HepG2 (cell line): ENCODE measurements at regions not wholly inside any gene's neighbourhood (a gene's known extent, or its start where the extent isn't known, plus 50 kb on each side); places are given as distances from the start of the nearest gene placed in this dataset.

Experiments used
- EP300 ChIP-seq, 3 experiments: sonication (generic) in 1 of 3; formaldehyde crosslinking in 1 of 3; IDR thresholded peaks; 2 replicates each; pipeline versions ENCODE4 v1.5.1 to v1.6.1; 2011 to 2020; ENCODE audit warnings: low read depth in 2 of 3, low read length in 2 of 3, borderline replicate concordance in 1 of 3, improper control_type of control experiment in 1 of 3, mild to moderate bottlenecking in 1 of 3, missing genetic modification reagents in 1 of 3, moderate library complexity in 1 of 3
- FOXO1 ChIP-seq: sonication (generic); formaldehyde crosslinking; IDR thresholded peaks from 2 replicates; pipeline ENCODE4 v1.4.0; 2020; ENCODE audit warnings: missing genetic modification reagents
- MEF2D ChIP-seq: sonication (generic); formaldehyde crosslinking; IDR thresholded peaks from 2 replicates; pipeline ENCODE4 v1.5.1; 2020; ENCODE audit warnings: mild to moderate bottlenecking, missing genetic modification reagents
- PHF5A ChIP-seq: IDR thresholded peaks from one replicate; pipeline ENCODE4 v1.6.1; 2018; ENCODE audit warnings: low read depth, missing genetic modification reagents; ENCODE audit not compliant: unreplicated experiment
- SOX6 ChIP-seq, 2 experiments: fragments of 450-650 bp in 1 of 2; sonication (generic) in 1 of 2; formaldehyde crosslinking in 1 of 2; IDR thresholded peaks; 2 replicates each; pipeline versions ENCODE4 v1.4.0 to v1.6.1; 2017 to 2020; ENCODE audit warnings: antibody characterized with exemption in 1 of 2, mild to moderate bottlenecking in 1 of 2, missing genetic modification reagents in 1 of 2
- SP5 ChIP-seq: IDR thresholded peaks from 2 replicates; pipeline ENCODE4 v1.6.1; 2016; ENCODE audit warnings: low read depth, borderline replicate concordance
- ZFP36L2 ChIP-seq: sonication (generic); formaldehyde crosslinking; IDR thresholded peaks from 2 replicates; pipeline ENCODE4 v1.4.0; 2020; ENCODE audit warnings: missing genetic modification reagents
- ZKSCAN5 ChIP-seq: sonication (generic); formaldehyde crosslinking; IDR thresholded peaks from 2 replicates; pipeline ENCODE4 v1.5.1; 2020; ENCODE audit warnings: mild to moderate bottlenecking, missing genetic modification reagents
- TF ChIP-seq, protein P1 (sequence below), 2 experiments: sonication (generic) in 1 of 2; formaldehyde crosslinking in 1 of 2; IDR thresholded peaks; 2 replicates each; pipeline versions ENCODE4 v1.4.0 to v1.6.1; 2016 to 2020; ENCODE audit warnings: borderline replicate concordance in 1 of 2, low read depth in 1 of 2, mild to moderate bottlenecking in 1 of 2, missing genetic modification reagents in 1 of 2
- TF ChIP-seq, protein P2 (sequence below): sonication (generic); formaldehyde crosslinking; IDR thresholded peaks from 2 replicates; pipeline ENCODE4 v1.8.1; 2023; ENCODE audit warnings: missing genetic modification reagents, mild to moderate bottlenecking, borderline replicate concordance
- TF ChIP-seq, protein P3 (sequence below): sonication (generic); formaldehyde crosslinking; conservative IDR thresholded peaks from 2 replicates; pipeline ENCODE4 v1.4.0; 2020; ENCODE audit warnings: mild to moderate bottlenecking, missing genetic modification reagents, moderate library complexity
- TF ChIP-seq, protein P4 (sequence below): sonication (generic); formaldehyde crosslinking; IDR thresholded peaks from 2 replicates; pipeline ENCODE4 v1.8.0; 2022; ENCODE audit warnings: mild to moderate bottlenecking, missing genetic modification reagents
- TF ChIP-seq, protein P5 (sequence below): IDR thresholded peaks from 2 replicates; pipeline ENCODE4 v1.4.0; 2020; ENCODE audit warnings: mild to moderate bottlenecking, missing genetic modification reagents

DNA sequence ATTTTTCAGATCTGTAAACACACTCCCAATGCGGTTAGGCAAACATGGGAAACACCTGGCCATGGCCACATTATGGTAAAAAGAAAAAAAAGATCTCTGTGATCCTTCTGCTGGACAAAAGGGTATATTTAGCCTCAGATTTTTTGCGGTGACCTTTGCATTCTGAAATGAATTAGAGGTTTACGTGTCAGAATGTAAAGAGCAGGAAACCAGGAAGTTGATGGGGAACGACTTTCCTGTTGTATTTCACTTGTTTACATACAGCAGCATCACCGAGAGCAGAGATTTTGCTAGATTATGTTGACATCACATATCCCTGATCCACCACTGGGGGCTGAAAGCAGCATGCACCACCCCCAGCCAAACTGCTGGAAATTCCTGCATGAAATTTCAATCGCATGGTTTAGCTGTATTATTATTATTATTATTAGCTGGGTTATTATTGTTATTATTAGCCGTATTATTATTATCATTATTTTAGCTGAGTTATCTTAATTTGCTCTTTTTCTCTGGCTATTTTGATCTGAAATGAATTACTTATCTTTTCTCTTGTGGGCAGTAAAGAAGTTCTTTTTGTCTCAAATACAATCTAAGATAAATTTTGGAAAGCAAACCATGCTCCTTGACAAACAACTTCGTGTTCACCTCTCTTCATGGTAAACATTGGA is 189.4 kb downstream of the ZFP64 start (continued):
- TF ChIP-seq, protein P1, sequence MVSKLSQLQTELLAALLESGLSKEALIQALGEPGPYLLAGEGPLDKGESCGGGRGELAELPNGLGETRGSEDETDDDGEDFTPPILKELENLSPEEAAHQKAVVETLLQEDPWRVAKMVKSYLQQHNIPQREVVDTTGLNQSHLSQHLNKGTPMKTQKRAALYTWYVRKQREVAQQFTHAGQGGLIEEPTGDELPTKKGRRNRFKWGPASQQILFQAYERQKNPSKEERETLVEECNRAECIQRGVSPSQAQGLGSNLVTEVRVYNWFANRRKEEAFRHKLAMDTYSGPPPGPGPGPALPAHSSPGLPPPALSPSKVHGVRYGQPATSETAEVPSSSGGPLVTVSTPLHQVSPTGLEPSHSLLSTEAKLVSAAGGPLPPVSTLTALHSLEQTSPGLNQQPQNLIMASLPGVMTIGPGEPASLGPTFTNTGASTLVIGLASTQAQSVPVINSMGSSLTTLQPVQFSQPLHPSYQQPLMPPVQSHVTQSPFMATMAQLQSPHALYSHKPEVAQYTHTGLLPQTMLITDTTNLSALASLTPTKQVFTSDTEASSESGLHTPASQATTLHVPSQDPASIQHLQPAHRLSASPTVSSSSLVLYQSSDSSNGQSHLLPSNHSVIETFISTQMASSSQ (IDR thresholded peaks at IDR 0.05; ENCODE audit: low read depth), result peak; percentile 60; the same call in 1 of the 2 replicates
- TF ChIP-seq, protein P1 (CRISPR knock-in tag; IDR thresholded peaks at IDR 0.05; ENCODE audit: borderline replicate concordance), result no peak
- TF ChIP-seq, protein P2, sequence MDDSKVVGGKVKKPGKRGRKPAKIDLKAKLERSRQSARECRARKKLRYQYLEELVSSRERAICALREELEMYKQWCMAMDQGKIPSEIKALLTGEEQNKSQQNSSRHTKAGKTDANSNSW, result no peak
- TF ChIP-seq, protein P3, sequence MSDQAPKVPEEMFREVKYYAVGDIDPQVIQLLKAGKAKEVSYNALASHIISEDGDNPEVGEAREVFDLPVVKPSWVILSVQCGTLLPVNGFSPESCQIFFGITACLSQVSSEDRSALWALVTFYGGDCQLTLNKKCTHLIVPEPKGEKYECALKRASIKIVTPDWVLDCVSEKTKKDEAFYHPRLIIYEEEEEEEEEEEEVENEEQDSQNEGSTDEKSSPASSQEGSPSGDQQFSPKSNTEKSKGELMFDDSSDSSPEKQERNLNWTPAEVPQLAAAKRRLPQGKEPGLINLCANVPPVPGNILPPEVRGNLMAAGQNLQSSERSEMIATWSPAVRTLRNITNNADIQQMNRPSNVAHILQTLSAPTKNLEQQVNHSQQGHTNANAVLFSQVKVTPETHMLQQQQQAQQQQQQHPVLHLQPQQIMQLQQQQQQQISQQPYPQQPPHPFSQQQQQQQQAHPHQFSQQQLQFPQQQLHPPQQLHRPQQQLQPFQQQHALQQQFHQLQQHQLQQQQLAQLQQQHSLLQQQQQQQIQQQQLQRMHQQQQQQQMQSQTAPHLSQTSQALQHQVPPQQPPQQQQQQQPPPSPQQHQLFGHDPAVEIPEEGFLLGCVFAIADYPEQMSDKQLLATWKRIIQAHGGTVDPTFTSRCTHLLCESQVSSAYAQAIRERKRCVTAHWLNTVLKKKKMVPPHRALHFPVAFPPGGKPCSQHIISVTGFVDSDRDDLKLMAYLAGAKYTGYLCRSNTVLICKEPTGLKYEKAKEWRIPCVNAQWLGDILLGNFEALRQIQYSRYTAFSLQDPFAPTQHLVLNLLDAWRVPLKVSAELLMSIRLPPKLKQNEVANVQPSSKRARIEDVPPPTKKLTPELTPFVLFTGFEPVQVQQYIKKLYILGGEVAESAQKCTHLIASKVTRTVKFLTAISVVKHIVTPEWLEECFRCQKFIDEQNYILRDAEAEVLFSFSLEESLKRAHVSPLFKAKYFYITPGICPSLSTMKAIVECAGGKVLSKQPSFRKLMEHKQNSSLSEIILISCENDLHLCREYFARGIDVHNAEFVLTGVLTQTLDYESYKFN (CRISPR knock-in tag), result peak; percentile 92
- TF ChIP-seq ZFP36L2 (CRISPR knock-in tag) (no peak), EP300 (IDR thresholded peaks at IDR 0.05; ENCODE audit: low read depth in 2 of 2, low read length in 2 of 2) (peak in 1 of 2 experiments; percentile 66; a peak in 1 of 4 replicates), EP300 (CRISPR knock-in tag; IDR thresholded peaks at IDR 0.05; ENCODE audit: borderline replicate concordance) (peak; percentile 34; the same call in 1 of the 2 replicates), FOXO1 (peak; percentile 92; the same call in 1 of the 2 replicates), SP5 (CRISPR knock-in tag) (peak; percentile 40; the same call in 1 of the 2 replicates), SOX6 (IDR thresholded peaks at IDR 0.05) (no peak), SOX6 (CRISPR knock-in tag; IDR thresholded peaks at IDR 0.05) (peak; percentile 72; the same call in 1 of the 2 replicates), PHF5A (CRISPR knock-in tag) (peak; percentile 92), ZKSCAN5 (CRISPR knock-in tag) (no peak), MEF2D (CRISPR knock-in tag) (peak; percentile 96)
- TF ChIP-seq, protein P4, sequence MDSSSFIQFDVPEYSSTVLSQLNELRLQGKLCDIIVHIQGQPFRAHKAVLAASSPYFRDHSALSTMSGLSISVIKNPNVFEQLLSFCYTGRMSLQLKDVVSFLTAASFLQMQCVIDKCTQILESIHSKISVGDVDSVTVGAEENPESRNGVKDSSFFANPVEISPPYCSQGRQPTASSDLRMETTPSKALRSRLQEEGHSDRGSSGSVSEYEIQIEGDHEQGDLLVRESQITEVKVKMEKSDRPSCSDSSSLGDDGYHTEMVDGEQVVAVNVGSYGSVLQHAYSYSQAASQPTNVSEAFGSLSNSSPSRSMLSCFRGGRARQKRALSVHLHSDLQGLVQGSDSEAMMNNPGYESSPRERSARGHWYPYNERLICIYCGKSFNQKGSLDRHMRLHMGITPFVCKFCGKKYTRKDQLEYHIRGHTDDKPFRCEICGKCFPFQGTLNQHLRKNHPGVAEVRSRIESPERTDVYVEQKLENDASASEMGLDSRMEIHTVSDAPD (CRISPR knock-in tag), result peak; percentile 39; the same call in 1 of the 2 replicates
- TF ChIP-seq, protein P5, sequence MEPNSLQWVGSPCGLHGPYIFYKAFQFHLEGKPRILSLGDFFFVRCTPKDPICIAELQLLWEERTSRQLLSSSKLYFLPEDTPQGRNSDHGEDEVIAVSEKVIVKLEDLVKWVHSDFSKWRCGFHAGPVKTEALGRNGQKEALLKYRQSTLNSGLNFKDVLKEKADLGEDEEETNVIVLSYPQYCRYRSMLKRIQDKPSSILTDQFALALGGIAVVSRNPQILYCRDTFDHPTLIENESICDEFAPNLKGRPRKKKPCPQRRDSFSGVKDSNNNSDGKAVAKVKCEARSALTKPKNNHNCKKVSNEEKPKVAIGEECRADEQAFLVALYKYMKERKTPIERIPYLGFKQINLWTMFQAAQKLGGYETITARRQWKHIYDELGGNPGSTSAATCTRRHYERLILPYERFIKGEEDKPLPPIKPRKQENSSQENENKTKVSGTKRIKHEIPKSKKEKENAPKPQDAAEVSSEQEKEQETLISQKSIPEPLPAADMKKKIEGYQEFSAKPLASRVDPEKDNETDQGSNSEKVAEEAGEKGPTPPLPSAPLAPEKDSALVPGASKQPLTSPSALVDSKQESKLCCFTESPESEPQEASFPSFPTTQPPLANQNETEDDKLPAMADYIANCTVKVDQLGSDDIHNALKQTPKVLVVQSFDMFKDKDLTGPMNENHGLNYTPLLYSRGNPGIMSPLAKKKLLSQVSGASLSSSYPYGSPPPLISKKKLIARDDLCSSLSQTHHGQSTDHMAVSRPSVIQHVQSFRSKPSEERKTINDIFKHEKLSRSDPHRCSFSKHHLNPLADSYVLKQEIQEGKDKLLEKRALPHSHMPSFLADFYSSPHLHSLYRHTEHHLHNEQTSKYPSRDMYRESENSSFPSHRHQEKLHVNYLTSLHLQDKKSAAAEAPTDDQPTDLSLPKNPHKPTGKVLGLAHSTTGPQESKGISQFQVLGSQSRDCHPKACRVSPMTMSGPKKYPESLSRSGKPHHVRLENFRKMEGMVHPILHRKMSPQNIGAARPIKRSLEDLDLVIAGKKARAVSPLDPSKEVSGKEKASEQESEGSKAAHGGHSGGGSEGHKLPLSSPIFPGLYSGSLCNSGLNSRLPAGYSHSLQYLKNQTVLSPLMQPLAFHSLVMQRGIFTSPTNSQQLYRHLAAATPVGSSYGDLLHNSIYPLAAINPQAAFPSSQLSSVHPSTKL (CRISPR knock-in tag), result peak; percentile 93
